ENCODE measurements at regions not wholly inside any gene's neighbourhood (a gene's known extent, or its start where the extent isn't known, plus 50 kb on each side); places are given as distances from the start of the nearest gene placed in this dataset.

- TF ChIP-seq CTCF (conservative IDR thresholded peaks at IDR 0.05) (no peak), EZH2 (IDR thresholded peaks at IDR 0.05; ENCODE audit: low read depth) (no peak)
Measured at GRCh38 chr3:194792368-194792767, 106.7 kb downstream of the FAM43A start.
